Superior temporal gyrus (tissue), 1 donor: ENCODE measurements at regions not wholly inside any gene's neighbourhood (a gene's known extent, or its start where the extent isn't known, plus 50 kb on each side); places are given as distances from the start of the nearest gene placed in this dataset.

ENCODE experiments used
- DNase-seq: peaks from one replicate; pipeline ENCODE4 v3.0.0-alpha.2; 2016; ENCODE audit errors: extremely low spot score

- no peak for DNase-seq
Measured at GRCh38 chr3:28901018-28901417, 379.9 kb upstream of the RBMS3 start.

- no peak for DNase-seq
Measured at GRCh38 chr3:28903171-28903601, 377.7 kb upstream of the RBMS3 start.

- no peak for DNase-seq
Measured at GRCh38 chr3:28905798-28906197, 375.1 kb upstream of the RBMS3 start.

DNA sequence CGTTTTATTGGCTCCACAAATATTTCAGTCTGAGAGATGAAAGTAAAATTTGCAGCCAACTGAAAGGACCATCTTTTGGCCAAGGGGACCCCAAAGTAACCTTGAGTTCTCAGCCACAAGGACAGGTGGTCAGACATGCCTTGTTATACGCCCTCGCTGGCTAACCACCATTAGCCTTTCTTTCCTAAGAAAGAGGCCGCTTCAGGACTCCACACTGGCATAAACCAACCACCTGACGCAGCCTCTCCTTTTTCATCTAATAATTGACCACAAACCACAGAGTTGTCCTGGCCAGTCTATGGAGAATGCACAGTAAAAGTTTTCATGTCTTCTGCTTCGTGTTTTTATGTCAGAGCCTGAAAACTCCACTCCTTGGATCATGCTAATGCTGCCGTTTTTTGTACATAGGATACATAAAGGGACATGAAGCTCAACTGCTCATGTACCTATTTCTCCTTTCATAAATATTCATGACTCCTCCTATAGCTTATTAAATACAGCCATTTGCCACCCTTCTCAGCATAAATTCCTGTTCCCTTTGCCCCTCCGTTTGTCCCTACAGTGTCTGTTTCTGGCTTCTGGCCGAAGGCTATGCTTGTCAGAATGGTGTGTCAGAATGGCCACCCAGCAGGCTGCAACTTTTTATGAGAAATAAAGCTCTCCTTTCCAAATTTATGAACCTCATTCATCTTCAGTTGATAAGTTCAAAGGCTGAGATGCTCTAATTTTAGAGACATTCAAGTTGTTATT lies 374.1 kb upstream of the RBMS3 start:
- no peak for DNase-seq

- no peak for DNase-seq
Measured at GRCh38 chr3:28907616-28908015, 373.3 kb upstream of the RBMS3 start.

DNA sequence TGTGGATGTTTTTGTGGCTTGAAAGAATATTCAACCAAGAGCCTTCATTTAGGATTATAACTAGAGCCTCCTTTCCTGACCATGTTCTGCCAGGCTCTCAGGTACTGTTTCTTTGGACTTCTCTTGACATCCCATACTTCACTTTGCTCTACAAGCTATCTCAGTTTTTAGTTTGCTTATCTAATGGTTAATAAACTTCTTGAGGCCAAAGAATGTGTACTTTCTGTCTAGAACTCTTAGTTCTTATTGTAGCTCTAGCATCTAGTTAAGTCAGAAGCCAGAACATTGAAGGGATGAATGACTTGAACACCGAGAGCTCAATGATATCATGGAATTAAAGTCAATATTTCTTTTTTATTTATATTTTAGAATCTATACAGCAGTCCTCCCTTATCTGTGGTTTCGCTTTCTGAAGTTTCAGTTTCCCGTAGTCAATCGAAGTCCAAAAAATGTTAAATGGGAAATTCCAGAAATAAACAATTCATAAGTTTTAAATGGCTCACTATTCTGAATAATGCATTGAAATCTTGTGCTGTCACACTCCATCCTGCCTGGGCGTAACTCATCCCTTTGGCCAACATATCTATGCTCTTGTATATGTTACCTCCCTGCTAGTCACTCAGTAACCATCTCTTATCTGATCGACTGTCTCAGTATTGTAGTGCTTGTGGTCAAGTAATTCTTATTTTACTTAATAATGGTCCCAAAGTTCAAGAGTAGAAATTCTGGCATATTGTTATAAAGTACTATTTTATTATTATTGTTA lies 368.6 kb upstream of the RBMS3 start:
- no peak for DNase-seq

DNA sequence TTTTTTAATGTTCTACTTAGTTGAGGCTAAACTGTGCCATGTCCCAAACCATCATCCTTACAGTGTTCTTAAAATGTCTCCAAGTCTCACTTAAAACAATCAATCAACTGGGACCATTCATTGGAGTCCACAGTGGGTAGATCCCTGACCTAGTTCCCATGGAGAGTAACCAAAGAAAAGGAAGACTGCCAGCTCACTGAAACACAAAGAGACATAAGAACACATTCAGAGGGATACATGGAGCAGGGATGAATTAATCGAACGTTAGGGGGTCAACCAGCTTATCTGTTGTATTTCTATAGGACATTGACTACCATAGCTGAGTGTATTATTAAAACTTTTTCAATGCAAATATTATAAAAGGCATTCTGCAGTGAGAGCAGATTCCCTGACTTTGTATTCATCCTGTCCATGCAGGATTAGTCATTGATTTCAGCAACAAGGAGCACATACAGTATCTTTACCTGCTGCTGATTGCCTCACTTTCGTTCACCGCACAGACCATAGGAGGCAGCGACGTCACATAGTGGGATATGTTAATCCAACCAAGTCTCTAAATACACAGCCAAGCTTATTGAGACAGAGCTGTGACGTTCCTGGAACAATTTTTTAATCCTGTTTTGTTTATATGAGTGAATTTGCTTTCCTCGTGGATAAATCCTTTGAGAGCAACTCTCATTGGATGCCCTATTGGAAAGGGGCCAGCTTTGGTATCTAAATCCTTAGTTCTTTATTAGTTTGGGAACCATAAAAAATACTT lies 364.9 kb upstream of the RBMS3 start:
- DNase-seq = no peak

DNA sequence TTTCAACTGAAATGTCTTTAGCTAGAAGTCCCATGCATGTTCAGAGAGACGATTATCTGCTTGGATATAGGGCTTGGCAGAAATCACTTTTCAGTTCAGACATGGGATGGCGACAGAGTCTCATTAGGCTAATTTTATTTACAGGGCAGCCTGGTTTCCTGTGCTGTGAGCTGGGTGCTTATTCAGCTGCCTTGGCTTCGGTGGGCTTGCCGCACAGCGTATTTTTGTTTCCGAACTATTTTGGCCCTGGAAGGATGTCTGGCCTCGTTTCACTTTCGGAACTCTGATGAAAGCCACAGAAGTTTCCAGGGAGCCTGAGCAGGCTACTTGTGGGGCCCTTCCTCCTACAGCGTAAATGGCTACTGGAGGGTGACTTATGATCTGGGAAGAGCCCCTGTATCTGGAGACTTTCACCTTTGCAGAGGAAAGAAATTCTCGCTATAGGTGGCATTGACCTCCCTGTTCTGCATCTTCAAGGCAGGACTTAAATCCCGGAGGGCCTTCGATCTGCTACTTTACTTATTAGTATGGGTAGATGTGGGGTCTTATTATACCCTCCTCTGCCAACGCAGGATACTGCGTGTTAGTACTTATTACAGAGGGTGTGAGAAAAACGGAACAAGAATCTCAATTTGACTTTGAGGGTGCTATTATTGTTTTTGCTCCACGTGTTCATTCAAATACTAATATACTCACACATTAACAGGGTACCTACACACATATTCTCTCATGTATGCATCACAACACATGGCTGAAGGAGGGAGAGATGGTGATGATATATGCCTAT lies 364.0 kb upstream of the RBMS3 start:
- DNase-seq = peak; percentile 69

DNA sequence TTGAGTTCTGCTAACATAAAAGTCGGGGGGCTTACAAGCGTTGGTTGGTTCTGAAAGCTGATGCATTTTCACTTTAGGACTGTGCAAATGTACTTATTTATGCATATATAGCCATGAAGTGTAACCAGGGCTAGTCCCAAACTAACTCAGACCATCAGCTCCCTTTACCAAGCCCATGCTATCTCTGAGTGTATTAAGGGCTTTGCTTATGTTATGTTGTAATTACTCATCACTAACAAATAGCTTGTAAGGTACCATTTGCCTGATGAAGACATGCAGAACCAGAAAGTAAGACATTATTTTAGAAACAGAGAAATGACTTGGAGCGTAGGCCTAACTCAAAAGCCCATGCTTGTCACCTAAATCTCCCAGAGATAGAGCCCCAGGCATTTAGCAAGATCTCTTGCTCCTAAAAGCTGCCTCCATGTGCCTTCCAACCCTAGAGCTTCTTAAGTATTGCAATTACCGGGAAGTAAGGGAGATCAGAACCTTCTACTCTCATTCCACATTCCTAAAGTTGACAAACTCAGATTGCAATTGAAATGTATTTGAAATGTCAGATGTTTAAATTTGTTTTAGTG lies 362.9 kb upstream of the RBMS3 start:
- no peak for DNase-seq

DNA sequence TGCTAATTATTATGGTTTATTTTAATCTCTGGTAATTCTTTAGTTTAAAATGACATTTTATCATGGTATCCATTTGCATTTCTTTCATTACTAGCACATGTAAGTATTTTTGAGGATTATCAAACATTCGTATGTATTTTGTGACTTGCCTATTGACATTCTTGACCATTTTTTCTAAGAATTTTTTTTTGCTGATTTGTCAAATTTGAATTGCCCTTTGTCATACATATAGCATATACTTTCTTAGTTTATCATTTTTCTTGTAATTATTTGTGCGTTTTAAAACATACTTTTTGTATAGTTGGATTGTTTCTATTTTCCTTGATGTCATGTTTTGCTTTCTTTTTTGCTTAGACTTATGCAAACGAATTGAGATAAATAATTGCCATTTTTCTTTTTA lies 358.5 kb upstream of the RBMS3 start:
- DNase-seq = no peak

GRCh38 chr3:28923994-28924393 lies 356.9 kb upstream of the RBMS3 start:
- no peak for DNase-seq

DNA sequence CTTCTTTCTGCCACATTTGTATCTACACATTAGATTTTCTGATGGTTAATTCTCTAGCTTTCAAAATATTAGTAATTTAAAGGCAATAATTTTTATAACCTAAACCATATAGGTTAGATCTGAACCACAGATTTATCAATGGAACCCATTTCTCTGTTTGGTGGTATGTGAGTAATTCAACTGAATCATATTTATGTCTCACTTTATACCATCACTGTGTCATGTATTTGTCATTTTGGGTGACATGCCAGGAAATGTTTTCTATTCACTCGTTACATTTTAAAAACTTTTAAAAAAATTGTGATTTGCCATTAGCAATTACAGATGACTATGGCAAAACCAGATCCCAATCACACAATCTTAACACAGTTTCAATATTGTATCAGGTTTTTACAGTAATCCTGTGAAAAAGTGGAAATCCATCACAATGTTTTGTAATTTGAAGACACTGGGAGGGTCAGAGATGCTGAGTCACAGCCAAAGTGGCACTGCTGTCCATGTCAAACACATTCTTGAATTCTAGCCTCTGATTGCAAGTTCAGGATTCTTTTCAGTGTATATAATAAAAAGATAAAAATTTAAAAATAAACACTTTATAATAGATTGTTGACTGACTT lies 356.0 kb upstream of the RBMS3 start:
- DNase-seq = no peak

GRCh38 chr3:28933337-28933736 lies 347.5 kb upstream of the RBMS3 start:
- no peak for DNase-seq

DNA sequence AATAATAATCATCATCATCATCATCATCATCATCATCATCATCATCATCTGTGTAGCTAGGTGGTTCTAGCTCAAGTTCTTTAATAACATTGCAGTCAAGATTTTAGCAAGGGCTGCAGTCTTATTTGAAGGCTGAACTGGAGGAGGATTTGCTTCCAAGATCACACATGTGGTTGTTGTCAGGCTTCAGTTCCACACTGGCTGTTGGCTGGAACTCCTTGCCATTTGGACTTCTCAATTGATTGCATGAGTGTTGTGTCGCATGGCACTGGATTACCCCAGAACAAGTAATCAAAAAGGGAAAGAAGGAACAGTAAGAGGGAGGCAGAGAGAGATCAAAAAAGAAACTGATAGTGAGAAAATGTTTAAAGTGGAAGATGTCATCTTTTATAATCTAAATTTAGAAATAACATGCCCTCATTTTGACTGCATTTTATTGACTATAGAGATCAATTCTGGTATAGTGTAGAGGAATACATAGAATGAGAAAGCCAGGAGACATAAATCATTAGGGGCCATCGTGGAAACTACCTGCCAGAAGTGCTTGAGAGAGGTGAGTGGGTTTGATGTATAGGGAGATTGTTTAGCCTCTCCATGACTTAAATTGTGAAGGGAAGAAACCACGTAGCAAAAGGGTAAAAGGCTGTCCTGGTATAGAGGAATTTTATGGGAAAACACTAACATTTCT lies 346.6 kb upstream of the RBMS3 start:
- no peak for DNase-seq

GRCh38 chr3:28935146-28935545 lies 345.7 kb upstream of the RBMS3 start:
- no peak for DNase-seq

DNA sequence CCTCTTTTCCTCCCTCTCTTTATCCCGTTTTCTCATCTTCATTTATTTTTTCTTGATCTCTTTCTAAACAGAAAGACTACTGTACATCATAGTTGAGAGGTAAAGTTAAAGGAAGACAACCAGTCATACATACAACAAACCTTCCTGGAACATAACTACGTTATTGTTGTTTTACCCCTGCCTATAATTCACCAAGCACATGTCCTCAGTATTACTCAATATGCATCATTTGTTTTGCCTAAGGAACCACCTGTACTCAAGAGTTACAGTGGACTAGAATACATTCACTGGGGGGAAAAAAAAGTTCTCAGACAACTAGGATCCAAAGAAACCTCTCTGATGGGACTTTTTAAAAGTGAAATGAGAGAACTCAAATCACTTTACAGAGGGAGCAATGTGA lies 344.7 kb upstream of the RBMS3 start:
- DNase-seq = no peak

- peak; percentile 38 for DNase-seq
Measured at GRCh38 chr3:28940530-28940929, 340.3 kb upstream of the RBMS3 start.

DNA sequence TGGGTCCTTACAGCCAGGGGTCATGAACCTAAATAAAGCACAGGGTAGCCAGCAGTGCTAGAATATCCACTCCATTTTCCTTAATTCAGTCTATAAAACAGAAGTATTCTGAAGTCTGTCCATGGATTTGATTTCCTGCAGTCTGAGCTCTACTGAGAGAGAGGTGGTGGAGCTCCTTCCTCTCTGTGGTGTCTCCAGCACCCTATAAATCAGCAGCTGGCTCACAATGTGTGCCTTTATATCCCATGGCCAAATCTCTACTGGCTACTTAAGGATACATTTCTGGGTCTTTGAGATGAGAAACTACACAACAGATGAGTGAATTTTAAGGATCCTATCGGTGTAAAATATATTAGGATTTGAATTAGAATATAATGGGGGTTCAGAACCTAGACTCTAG lies 339.9 kb upstream of the RBMS3 start:
- DNase-seq = no peak

GRCh38 chr3:28947061-28947460 lies 333.8 kb upstream of the RBMS3 start:
- no peak for DNase-seq

DNA sequence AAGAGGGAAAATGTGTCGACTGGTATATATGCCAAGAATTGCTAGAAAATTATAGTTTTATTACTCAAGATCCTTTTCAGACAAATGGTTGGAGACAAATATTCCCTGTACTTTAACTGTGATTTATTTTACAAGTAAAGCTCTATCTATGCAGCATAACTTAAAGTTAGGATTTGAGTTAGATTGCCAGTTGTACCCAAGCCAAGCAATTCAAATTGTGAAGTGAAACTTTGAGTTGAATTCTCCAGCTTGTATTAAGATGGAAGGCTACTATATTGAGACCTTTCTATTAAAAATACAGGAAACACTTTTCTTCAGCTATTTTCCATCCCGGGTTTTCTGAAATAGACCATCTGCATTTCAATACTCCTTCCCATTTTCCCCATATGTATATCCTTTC lies 333.1 kb upstream of the RBMS3 start:
- no peak for DNase-seq
